WTC11 (cell line): ENCODE measurements at regions not wholly inside any gene's neighbourhood (a gene's known extent, or its start where the extent isn't known, plus 50 kb on each side); places are given as distances from the start of the nearest gene placed in this dataset.

Experiments used
- ELF4 ChIP-seq: sonication (generic); formaldehyde crosslinking; IDR thresholded peaks from 2 replicates; pipeline ENCODE4 v1.8.1; 2022; ENCODE audit warnings: low read depth, mild to moderate bottlenecking, moderate library complexity, missing genetic modification reagents
- ESRRA ChIP-seq: sonication (generic); formaldehyde crosslinking; IDR thresholded peaks from 2 replicates; pipeline ENCODE4 v1.8.1; 2022; ENCODE audit warnings: mild to moderate bottlenecking, missing genetic modification reagents, borderline replicate concordance
- JUN ChIP-seq: sonication (generic); formaldehyde crosslinking; IDR thresholded peaks from 2 replicates; pipeline ENCODE4 v1.8.0; 2023; ENCODE audit warnings: mild to moderate bottlenecking, missing genetic modification reagents
- NR2C2 ChIP-seq: sonication (generic); formaldehyde crosslinking; IDR thresholded peaks from 2 replicates; pipeline ENCODE4 v1.8.0; 2022; ENCODE audit warnings: mild to moderate bottlenecking, missing genetic modification reagents
- NR3C1 ChIP-seq: sonication (generic); formaldehyde crosslinking; conservative IDR thresholded peaks from 2 replicates; pipeline ENCODE4 v1.8.1; 2023; ENCODE audit warnings: low read depth, mild to moderate bottlenecking, missing genetic modification reagents
- SP1 ChIP-seq: sonication (generic); formaldehyde crosslinking; conservative IDR thresholded peaks from 2 replicates; pipeline ENCODE4 v1.8.1; 2022; ENCODE audit warnings: missing genetic modification reagents
- TCF7 ChIP-seq: sonication (generic); formaldehyde crosslinking; IDR thresholded peaks from 2 replicates; pipeline ENCODE4 v1.8.0; 2022; ENCODE audit warnings: mild to moderate bottlenecking, low read depth, missing genetic modification reagents, moderate library complexity
- ZNF219 ChIP-seq: sonication (generic); formaldehyde crosslinking; IDR thresholded peaks from 2 replicates; pipeline ENCODE4 v1.8.0; 2023; ENCODE audit warnings: missing genetic modification reagents, mild to moderate bottlenecking, borderline replicate concordance
- ZNF263 ChIP-seq: sonication (generic); formaldehyde crosslinking; IDR thresholded peaks from 2 replicates; pipeline ENCODE4 v1.8.1; 2022; ENCODE audit warnings: low read depth, mild to moderate bottlenecking, moderate library complexity, missing genetic modification reagents
- TF ChIP-seq, protein P1 (sequence below): fragments of 200-600 bp; IDR thresholded peaks from 2 replicates; pipeline ENCODE4 v1.8.0; 2022; ENCODE audit warnings: antibody characterized with exemption
- TF ChIP-seq, protein P2 (sequence below): sonication (generic); formaldehyde crosslinking; IDR thresholded peaks from 2 replicates; pipeline ENCODE4 v1.8.1; 2022; ENCODE audit warnings: low read depth, missing genetic modification reagents, borderline replicate concordance
- TF ChIP-seq, protein P3 (sequence below): sonication (generic); formaldehyde crosslinking; IDR thresholded peaks from 2 replicates; pipeline ENCODE4 v1.8.0; 2022; ENCODE audit warnings: mild to moderate bottlenecking, missing genetic modification reagents
- TF ChIP-seq, protein P4 (sequence below): sonication (generic); formaldehyde crosslinking; IDR thresholded peaks from 2 replicates; pipeline ENCODE4 v1.8.1; 2023; ENCODE audit warnings: mild to moderate bottlenecking, missing genetic modification reagents

DNA sequence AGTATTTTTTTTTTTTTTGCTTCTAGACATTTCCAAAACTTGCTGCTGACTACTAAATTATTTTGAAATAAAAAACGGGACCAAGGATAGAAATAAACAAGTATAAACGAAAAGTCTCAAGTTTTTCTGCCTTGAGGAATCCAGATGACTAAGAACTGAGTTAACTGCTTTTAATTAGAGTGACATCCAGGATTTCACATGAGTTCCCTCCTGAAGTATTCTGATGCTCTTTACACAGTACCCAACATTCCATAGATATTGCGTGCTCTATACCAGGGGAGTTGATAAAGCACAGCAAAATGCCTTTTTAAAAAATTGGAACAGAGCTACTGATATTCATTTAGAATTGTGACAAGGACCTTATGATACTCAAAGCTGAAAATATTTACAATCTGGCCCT, 618.0 kb downstream of the CCDC85A start:
- no peak for TF ChIP-seq ELF4 (CRISPR knock-in tag)
- TF ChIP-seq, protein P1, sequence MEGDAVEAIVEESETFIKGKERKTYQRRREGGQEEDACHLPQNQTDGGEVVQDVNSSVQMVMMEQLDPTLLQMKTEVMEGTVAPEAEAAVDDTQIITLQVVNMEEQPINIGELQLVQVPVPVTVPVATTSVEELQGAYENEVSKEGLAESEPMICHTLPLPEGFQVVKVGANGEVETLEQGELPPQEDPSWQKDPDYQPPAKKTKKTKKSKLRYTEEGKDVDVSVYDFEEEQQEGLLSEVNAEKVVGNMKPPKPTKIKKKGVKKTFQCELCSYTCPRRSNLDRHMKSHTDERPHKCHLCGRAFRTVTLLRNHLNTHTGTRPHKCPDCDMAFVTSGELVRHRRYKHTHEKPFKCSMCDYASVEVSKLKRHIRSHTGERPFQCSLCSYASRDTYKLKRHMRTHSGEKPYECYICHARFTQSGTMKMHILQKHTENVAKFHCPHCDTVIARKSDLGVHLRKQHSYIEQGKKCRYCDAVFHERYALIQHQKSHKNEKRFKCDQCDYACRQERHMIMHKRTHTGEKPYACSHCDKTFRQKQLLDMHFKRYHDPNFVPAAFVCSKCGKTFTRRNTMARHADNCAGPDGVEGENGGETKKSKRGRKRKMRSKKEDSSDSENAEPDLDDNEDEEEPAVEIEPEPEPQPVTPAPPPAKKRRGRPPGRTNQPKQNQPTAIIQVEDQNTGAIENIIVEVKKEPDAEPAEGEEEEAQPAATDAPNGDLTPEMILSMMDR: no peak
- TF ChIP-seq NR3C1 (CRISPR knock-in tag): no peak
- TF ChIP-seq SP1: no peak
- TF ChIP-seq, protein P2, sequence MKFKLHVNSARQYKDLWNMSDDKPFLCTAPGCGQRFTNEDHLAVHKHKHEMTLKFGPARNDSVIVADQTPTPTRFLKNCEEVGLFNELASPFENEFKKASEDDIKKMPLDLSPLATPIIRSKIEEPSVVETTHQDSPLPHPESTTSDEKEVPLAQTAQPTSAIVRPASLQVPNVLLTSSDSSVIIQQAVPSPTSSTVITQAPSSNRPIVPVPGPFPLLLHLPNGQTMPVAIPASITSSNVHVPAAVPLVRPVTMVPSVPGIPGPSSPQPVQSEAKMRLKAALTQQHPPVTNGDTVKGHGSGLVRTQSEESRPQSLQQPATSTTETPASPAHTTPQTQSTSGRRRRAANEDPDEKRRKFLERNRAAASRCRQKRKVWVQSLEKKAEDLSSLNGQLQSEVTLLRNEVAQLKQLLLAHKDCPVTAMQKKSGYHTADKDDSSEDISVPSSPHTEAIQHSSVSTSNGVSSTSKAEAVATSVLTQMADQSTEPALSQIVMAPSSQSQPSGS (CRISPR knock-in tag): no peak
- no peak for TF ChIP-seq JUN (CRISPR knock-in tag)
- no peak for TF ChIP-seq ZNF219
- TF ChIP-seq, protein P3, sequence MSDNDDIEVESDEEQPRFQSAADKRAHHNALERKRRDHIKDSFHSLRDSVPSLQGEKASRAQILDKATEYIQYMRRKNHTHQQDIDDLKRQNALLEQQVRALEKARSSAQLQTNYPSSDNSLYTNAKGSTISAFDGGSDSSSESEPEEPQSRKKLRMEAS (CRISPR knock-in tag): no peak
- no peak for TF ChIP-seq ESRRA (CRISPR knock-in tag)
- no peak for TF ChIP-seq ZNF263 (CRISPR knock-in tag)
- TF ChIP-seq NR2C2 (CRISPR knock-in tag): no peak
- TF ChIP-seq, protein P4, sequence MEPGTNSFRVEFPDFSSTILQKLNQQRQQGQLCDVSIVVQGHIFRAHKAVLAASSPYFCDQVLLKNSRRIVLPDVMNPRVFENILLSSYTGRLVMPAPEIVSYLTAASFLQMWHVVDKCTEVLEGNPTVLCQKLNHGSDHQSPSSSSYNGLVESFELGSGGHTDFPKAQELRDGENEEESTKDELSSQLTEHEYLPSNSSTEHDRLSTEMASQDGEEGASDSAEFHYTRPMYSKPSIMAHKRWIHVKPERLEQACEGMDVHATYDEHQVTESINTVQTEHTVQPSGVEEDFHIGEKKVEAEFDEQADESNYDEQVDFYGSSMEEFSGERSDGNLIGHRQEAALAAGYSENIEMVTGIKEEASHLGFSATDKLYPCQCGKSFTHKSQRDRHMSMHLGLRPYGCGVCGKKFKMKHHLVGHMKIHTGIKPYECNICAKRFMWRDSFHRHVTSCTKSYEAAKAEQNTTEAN (CRISPR knock-in tag): no peak
- no peak for TF ChIP-seq TCF7 (CRISPR knock-in tag)
